Common myeloid progenitor, CD34-positive (primary cell): ENCODE measurements at regions not wholly inside any gene's neighbourhood (a gene's known extent, or its start where the extent isn't known, plus 50 kb on each side); places are given as distances from the start of the nearest gene placed in this dataset.

Experiments used
- CTCF ChIA-PET: fragments of 350-600 bp; sonication (Branson Sonifier 250); formaldehyde crosslinking; loops from one replicate; lab custom pipeline; 2021; ENCODE audit warnings: antibody characterized with exemption; lab: Charles Lee
- POLR2A ChIA-PET: fragments of 350-600 bp; sonication (Branson Sonifier 250); formaldehyde crosslinking; loops from one replicate; lab custom pipeline; 2021; ENCODE audit warnings: antibody characterized with exemption; lab: Charles Lee
- DNase-seq, 3 donors: peaks; one replicate each; pipeline versions ENCODE4 v3.0.0 to v3.0.0-alpha.2; 2013
- H3K27ac ChIP-seq, 2 experiments: 1 replicate in 1 of 2; 2 replicates in 1 of 2; pipeline ENCODE4 v1.7.0; 2013; ENCODE audit warnings: inconsistent platforms in 2 of 2, low read length in 2 of 2, mild to moderate bottlenecking in 2 of 2, low read depth in 1 of 2, moderate library complexity in 1 of 2; ENCODE audit not compliant: severe bottlenecking in 2 of 2, insufficient read depth in 1 of 2, poor library complexity in 1 of 2
- H3K27me3 ChIP-seq, 5 experiments: replicated peaks in 2 of 5; 1 replicate in 3 of 5; 2 replicates in 2 of 5; pipeline versions ENCODE4 v1.6.1 to v1.7.0; 2013; ENCODE audit warnings: low read length in 4 of 5, mild to moderate bottlenecking in 2 of 5, moderate library complexity in 2 of 5, inconsistent platforms in 1 of 5; ENCODE audit not compliant: insufficient read depth in 5 of 5, control insufficient read depth in 4 of 5
- H3K36me3 ChIP-seq, 4 experiments: 1 replicate in 2 of 4; 2 replicates in 2 of 4; pipeline versions ENCODE4 v1.6.1 to v1.7.0; 2013; ENCODE audit warnings: low read length in 3 of 4, control low read depth in 1 of 4, mild to moderate bottlenecking in 1 of 4; ENCODE audit not compliant: control insufficient read depth in 4 of 4, insufficient read depth in 4 of 4
- H3K4me1 ChIP-seq, 4 experiments: 1 replicate in 3 of 4; 2 replicates in 1 of 4; pipeline versions ENCODE4 v1.6.1 to v1.7.1; 2013; ENCODE audit warnings: low read length in 3 of 4, mild to moderate bottlenecking in 3 of 4, control low read depth in 1 of 4, inconsistent platforms in 1 of 4, moderate library complexity in 1 of 4; ENCODE audit not compliant: control insufficient read depth in 4 of 4, insufficient read depth in 4 of 4; ENCODE audit errors: control extremely low read depth in 1 of 4
- H3K4me3 ChIP-seq, 7 experiments: 1 replicate in 4 of 7; 2 replicates in 3 of 7; pipeline versions ENCODE4 v1.5.1 to v1.7.0; 2013; ENCODE audit warnings: mild to moderate bottlenecking in 7 of 7, low read length in 6 of 7, moderate library complexity in 6 of 7, inconsistent platforms in 2 of 7, low read depth in 2 of 7, control low read depth in 1 of 7; ENCODE audit not compliant: insufficient read depth in 4 of 7, control insufficient read depth in 1 of 7; ENCODE audit errors: extremely low read depth in 1 of 7
- H3K9me3 ChIP-seq, 5 experiments: 1 replicate in 4 of 5; 2 replicates in 1 of 5; pipeline versions ENCODE4 v1.6.1 to v1.7.1; 2013; ENCODE audit warnings: low read length in 4 of 5, mild to moderate bottlenecking in 2 of 5, inconsistent platforms in 1 of 5, low read depth in 1 of 5, moderate library complexity in 1 of 5; ENCODE audit not compliant: control insufficient read depth in 4 of 5, insufficient read depth in 2 of 5; ENCODE audit errors: control extremely low read depth in 1 of 5
- WGBS: methylation state at CpG from one replicate; pipeline ENCODE4 v1.1.5; 2013; ENCODE audit not compliant: insufficient coverage; 5-methylcytosine and 5-hydroxymethylcytosine counted together

DNA sequence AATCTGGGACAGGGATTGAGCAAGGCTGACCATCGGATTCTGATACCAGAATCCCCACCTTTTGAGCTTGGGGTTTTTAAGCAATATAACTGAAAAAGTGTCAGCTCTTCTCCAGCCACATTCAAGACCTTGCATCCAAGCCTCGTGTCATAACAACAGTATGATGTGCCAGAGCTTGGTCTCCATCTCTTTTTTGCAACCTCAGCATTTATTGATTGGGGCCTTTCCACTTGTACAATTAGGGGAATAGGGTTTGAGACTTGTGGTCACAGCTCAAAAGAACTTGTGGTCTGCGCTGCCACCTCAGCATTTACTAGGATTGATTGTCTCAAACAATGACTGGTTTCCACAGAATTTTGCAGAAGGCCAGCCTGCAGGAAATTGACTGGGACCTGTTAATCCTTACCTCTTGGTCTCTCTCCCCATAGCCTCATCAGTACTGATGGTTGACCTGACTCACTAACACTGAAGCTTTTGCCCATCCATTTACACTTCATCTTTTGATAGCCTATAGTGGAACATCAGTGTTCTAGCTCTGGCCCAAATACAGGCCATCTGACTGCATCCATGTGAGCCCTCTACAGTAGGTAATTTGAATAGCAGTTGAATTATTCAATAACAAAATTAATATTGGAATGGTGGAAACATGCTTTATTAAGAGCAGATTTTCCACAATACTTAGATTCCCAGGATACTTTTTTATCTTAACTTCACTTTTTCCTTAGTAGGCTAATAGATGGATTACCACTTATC lies 381.6 kb upstream of the PRR16 start:
- no peak overlapping the region for H3K27ac ChIP-seq
- no peaks in the 10 kb centered on the region for H3K27me3 ChIP-seq
- H3K4me3 ChIP-seq: no peak overlapping the region
- 100% methylated on average over 3 of the region's 3 CpGs for WGBS
- H3K4me1 ChIP-seq: no peaks in the 10 kb centered on the region
- POLR2A ChIA-PET: no interaction called here
- no peak for DNase-seq
- H3K9me3 ChIP-seq: no peaks in the 10 kb centered on the region
- CTCF ChIA-PET: no interaction called here
- no peaks in the 10 kb centered on the region for H3K36me3 ChIP-seq

DNA sequence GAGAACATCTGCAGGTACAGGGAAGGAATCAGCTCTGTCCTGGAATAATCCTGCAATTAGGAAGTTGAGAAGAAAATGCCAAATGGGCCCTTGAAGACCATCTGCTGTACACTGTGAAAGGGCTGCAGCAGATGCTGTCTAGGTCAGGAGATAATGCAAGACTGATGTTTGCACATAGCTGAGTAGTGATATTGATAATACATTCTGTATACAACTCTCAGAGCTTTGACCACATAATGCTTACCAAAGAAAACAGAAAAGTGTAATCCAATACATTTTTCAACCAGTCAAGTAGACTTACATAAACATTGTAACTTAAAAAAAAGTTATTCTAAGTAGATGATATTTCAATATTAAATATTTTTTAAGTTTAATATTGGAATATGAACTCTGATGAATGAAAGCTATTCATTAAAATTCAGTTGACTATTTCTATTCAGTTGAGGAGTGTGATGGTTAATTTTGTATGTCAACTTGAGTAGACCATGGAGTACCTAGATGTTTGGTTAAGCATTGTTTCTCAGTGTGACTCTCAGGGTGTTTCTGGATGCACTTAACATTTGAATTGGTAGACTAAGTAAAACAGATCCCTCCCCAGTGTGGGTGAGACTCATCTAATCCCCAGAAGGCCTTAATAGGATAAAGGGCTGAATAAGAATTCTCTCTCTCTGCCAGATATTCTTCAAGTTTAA lies 380.1 kb upstream of the PRR16 start:
- no peak overlapping the region for H3K4me3 ChIP-seq
- DNase-seq: no peak
- no peak overlapping the region for H3K27ac ChIP-seq
- H3K27me3 ChIP-seq: no peaks in the 10 kb centered on the region
- POLR2A ChIA-PET: no interaction called here
- H3K36me3 ChIP-seq: no peaks in the 10 kb centered on the region
- H3K9me3 ChIP-seq: no peaks in the 10 kb centered on the region
- H3K4me1 ChIP-seq: peaks cover 2 to 12% (median 11%) of the 10 kb centered on the region in 4 experiments
- CTCF ChIA-PET: no interaction called here

DNA sequence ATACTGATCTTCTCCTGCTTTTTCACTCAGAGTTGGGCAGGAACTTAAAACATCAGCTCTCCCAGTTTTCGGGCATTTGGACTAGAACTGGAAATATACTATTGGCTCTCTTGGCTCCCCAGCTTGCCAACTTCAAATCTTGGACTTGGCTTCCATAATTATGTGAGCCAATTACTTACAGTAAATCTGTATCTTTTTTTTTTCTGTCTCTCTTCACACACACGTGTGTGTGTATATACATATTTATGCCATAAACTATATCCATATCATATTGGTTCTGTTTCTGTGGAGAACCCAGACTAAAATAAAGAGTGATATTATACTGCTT lies 379.6 kb upstream of the PRR16 start:
- H3K36me3 ChIP-seq: no peaks in the 10 kb centered on the region
- CTCF ChIA-PET: no interaction called here
- POLR2A ChIA-PET: interaction anchor here (0.7 kb wide), 1 partner anchor 31 kb away, joined by 3 read pairs; no protein-coding TSS in a partner anchor
- H3K9me3 ChIP-seq: no peaks in the 10 kb centered on the region
- no peaks in the 10 kb centered on the region for H3K27me3 ChIP-seq
- WGBS: no CpG with 5 or more reads among the region's 2 CpGs
- H3K4me3 ChIP-seq: no peak overlapping the region
- no peak for DNase-seq
- no peak overlapping the region for H3K27ac ChIP-seq
- H3K4me1 ChIP-seq: peaks cover 3 to 16% (median 12%) of the 10 kb centered on the region in 4 experiments

DNA sequence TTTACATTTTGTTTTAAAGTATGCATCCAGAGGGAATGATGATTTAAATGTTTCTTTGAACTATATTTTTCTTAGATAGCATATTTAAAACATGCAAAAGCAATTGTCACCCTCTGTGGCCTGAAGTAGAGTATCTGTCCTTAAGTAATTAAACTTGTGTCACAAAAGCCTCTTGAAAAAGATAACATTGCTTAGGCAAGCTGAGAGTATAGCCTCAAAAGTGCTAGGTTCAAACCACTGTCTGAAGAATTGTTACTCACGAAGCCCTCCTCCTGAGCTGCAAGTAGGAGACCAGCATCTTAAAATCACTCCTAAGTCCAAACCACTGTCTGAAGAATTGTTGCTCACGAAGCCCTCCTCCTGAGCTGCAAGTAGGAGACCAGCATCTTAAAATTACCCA lies 378.0 kb upstream of the PRR16 start:
- H3K27me3 ChIP-seq: no peaks in the 10 kb centered on the region
- H3K27ac ChIP-seq: no peak overlapping the region
- no peaks in the 10 kb centered on the region for H3K9me3 ChIP-seq
- H3K4me3 ChIP-seq: no peak overlapping the region
- H3K36me3 ChIP-seq: no peaks in the 10 kb centered on the region
- WGBS: 100% methylated on average over 1 of the region's 2 CpGs
- no peak for DNase-seq
- ChIA-PET CTCF (no interaction called here), POLR2A (no interaction called here)
- peaks cover 3 to 28% (median 12%) of the 10 kb centered on the region in 4 experiments for H3K4me1 ChIP-seq

DNA sequence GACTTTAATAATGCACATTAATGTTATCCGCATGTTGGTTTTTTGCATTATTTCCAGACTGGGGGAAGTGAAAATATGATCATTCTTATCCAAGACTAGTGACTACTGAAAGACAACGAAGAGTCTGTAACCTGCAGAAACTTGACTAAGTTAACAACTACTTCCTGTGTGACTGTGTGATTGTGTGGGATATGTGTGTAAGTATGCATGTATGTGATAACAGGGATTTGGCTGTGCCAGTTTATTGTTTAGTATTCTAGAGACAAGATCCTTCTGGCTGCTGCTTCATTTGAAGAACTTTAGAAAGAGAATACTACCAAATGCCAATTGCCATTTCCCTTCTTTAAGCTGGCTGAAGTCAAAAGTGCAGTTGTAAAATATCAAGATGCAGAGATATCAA lies 375.7 kb upstream of the PRR16 start:
- Histone ChIP-seq H3K27me3 (no peaks in the 10 kb centered on the region), H3K4me1 (peaks cover 8 to 47% (median 16%) of the 10 kb centered on the region in 4 experiments), H3K9me3 (no peaks in the 10 kb centered on the region), H3K36me3 (no peaks in the 10 kb centered on the region), H3K4me3 (peak overlapping the region in 2 of 7 experiments; percentile 17 to 25), H3K27ac (no peak overlapping the region)
- peak in 1 of 3 donors; percentile 53 for DNase-seq
- ChIA-PET CTCF (no interaction called here), POLR2A (no interaction called here)
- WGBS: 88% methylated on average over 1 of the region's 2 CpGs

DNA sequence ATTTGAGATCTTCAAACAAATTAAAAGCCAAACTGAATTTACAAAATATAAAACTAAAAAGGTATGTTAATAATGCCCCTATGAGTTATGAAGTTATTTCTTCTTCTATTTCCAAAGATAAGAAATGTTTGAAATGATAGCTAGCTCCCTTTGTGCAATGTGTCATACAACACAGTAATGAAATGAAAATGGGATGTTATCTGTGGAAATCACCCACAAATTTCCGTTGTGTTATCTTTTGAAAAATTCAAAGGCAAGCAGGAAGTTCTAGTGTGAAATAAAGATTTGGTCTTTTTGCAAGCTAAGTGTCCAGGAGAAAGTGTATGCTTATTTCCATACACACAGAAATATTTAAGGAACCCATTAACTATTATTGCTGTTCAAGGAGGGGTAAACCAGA lies 375.3 kb upstream of the PRR16 start:
- Histone ChIP-seq H3K36me3 (no peaks in the 10 kb centered on the region), H3K9me3 (no peaks in the 10 kb centered on the region), H3K27ac (no peak overlapping the region), H3K4me1 (peaks cover 8 to 50% (median 18%) of the 10 kb centered on the region in 4 experiments), H3K27me3 (no peaks in the 10 kb centered on the region), H3K4me3 (peak overlapping the region in 1 of 7 experiments; percentile 33)
- peak; percentile 43 to 68 (median 51) for DNase-seq
- WGBS: no CpG with 5 or more reads among the region's 1 CpG
- ChIA-PET POLR2A (no interaction called here), CTCF (no interaction called here)

DNA sequence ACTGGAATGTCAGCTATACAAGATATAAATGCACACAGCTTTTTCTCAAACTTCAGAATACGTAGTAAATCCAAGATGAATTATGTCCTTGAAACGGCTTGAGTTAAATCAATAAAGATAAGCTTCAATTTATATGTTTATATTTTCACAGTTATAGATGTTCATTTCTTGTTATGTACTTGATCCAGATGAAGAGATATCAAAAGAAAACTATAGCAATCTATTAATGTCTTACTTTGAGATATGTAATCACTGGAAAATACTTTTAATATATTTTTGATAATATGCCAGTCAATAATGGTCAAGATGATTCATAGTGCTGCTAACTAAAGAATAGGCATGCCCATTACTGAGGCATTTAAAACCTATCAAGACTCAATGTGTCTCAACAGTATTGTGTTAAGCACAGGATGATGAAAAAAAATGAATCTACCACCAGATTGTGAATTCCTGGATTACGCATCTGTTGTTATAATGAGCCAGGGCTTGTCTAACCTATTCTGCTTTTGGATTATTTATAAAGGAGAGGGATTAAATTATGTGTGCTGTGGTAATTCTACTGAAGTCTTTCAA lies 372.6 kb upstream of the PRR16 start:
- Histone ChIP-seq H3K27ac (no peak overlapping the region), H3K4me3 (no peak overlapping the region), H3K36me3 (no peaks in the 10 kb centered on the region), H3K4me1 (peaks cover 8 to 75% (median 21%) of the 10 kb centered on the region in 4 experiments), H3K27me3 (no peaks in the 10 kb centered on the region), H3K9me3 (no peaks in the 10 kb centered on the region)
- DNase-seq: no peak
- POLR2A ChIA-PET: no interaction called here
- CTCF ChIA-PET: no interaction called here
- WGBS: 90% methylated on average over 1 of the region's 3 CpGs
